Left colon (tissue), 2 donors: ENCODE measurements at regions not wholly inside any gene's neighbourhood (a gene's known extent, or its start where the extent isn't known, plus 50 kb on each side); places are given as distances from the start of the nearest gene placed in this dataset.

Experiments used
- ATAC-seq: fragments of 200-7000 bp; cut with Tn5 transposase; one replicate; pipeline ENCODE4 v1.9.1; 2020; ENCODE audit warnings: mild to moderate bottlenecking, moderate library complexity
- DNase-seq, 2 donors: peaks; one replicate each; pipeline ENCODE4 v3.0.0-alpha.2; 2020
- intact Hi-C, 2 donors: fragments of 100-400 bp; cut with DNase I in 1 of 2; cut with micrococcal nuclease in 1 of 2; formaldehyde crosslinking; loops; one replicate each; pipeline versions ENCODE4 v1.11.2 to v1.14.0; 2022; cut with DNase I, micrococcal nuclease
- donor health status: DM: no; HTN: no; CAD: no.
- donor health status: DM: yes; HTN: yes; CAD: no.

GRCh38 chr3:139288266-139288821, 55.5 kb upstream of the MRPS22 start:
- intact Hi-C loops: no loop called here
- ATAC-seq (no peak), DNase-seq (no peak)

GRCh38 chr3:139289860-139290524, 53.8 kb upstream of the MRPS22 start:
- DNase-seq (no peak), ATAC-seq (no peak)
- intact Hi-C loops: no loop called here

- ATAC-seq (no peak), DNase-seq (no peak)
Measured at GRCh38 chr3:139291276-139292051, 52.4 kb upstream of the MRPS22 start.

GRCh38 chr3:139292192-139292591, 51.6 kb upstream of the MRPS22 start:
- intact Hi-C loops: no loop called here
- DNase-seq (no peak), ATAC-seq (no peak)

More at GRCh38 chr3:139291276-139292051, 52.4 kb upstream of the MRPS22 start:
- intact Hi-C loops: no loop called here

- intact Hi-C loops: no loop called here
- no peak for DNase-seq
- no peak for ATAC-seq
Measured at GRCh38 chr3:139292711-139293664, 50.8 kb upstream of the MRPS22 start.

- DNase-seq: no peak
- no peak for ATAC-seq
- intact Hi-C loops: no loop called here
Measured at GRCh38 chr3:139293665-139294023, 50.2 kb upstream of the MRPS22 start.
